GM23338 (cell line): ENCODE measurements at regions not wholly inside any gene's neighbourhood (a gene's known extent, or its start where the extent isn't known, plus 50 kb on each side); places are given as distances from the start of the nearest gene placed in this dataset.

Source experiments
- TF ChIP-seq, protein P1 (sequence below), 2 experiments: fragments of 200-600 bp in 1 of 2; sonication (generic) in 1 of 2; conservative IDR thresholded peaks; 2 replicates each; pipeline versions ENCODE4 v1.5.1 to v1.6.1; 2016 to 2017; ENCODE audit warnings: antibody characterized with exemption in 2 of 2, low read depth in 2 of 2, mild to moderate bottlenecking in 2 of 2, moderate library complexity in 1 of 2
- TF ChIP-seq, protein P2 (sequence below): IDR thresholded peaks from one replicate; pipeline ENCODE4 v1.6.1; 2018; ENCODE audit warnings: antibody characterized with exemption; ENCODE audit not compliant: unreplicated experiment

DNA sequence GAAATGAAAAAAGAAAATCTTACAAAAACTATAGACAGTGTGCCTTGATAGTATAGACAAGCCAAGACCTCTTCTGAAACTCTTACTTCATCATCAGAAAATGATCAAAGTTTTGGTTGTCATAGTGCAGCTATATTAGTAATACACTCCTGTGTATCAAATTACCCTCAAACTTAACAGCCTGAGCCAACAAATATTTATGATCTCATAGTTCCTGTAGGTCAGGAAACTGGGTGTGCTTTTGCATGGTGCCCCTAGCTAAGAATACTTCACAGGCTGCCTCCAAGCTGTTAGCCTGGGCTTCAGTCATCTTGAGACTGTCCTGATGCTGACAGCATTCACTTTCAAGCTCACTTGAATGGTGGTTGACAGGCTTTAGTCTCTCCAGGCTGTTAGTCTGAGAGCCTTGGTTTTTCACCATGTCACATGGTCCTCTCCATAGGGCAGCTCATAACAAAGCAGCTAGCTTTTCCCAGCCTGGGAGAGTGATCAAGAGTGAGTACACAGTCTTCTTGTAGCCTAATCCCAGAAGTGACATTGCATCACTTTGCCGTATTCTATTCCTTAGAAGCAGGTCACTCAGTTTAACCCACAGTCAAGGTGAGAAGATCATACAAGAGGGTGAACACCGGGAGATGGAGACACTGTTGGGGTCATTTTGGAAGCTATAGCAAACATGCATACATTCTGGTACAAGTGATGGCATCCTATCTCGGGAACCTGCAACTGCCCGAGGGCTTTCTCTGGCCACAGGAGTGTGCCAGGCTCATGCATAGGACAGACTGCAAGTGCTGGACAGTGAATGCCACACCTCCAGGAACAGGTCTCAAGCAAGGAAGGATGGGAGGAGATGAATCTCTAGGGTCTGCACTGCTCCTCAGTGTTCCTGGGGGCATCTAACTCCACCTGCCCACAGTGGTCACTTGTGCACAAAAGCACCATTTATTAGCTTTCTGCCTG, 173.4 kb upstream of the CADPS start:
- TF ChIP-seq, protein P1, sequence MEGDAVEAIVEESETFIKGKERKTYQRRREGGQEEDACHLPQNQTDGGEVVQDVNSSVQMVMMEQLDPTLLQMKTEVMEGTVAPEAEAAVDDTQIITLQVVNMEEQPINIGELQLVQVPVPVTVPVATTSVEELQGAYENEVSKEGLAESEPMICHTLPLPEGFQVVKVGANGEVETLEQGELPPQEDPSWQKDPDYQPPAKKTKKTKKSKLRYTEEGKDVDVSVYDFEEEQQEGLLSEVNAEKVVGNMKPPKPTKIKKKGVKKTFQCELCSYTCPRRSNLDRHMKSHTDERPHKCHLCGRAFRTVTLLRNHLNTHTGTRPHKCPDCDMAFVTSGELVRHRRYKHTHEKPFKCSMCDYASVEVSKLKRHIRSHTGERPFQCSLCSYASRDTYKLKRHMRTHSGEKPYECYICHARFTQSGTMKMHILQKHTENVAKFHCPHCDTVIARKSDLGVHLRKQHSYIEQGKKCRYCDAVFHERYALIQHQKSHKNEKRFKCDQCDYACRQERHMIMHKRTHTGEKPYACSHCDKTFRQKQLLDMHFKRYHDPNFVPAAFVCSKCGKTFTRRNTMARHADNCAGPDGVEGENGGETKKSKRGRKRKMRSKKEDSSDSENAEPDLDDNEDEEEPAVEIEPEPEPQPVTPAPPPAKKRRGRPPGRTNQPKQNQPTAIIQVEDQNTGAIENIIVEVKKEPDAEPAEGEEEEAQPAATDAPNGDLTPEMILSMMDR (conservative IDR thresholded peaks at IDR 0.05; ENCODE audit: low read depth in 2 of 2), result no peak
- TF ChIP-seq, protein P2, sequence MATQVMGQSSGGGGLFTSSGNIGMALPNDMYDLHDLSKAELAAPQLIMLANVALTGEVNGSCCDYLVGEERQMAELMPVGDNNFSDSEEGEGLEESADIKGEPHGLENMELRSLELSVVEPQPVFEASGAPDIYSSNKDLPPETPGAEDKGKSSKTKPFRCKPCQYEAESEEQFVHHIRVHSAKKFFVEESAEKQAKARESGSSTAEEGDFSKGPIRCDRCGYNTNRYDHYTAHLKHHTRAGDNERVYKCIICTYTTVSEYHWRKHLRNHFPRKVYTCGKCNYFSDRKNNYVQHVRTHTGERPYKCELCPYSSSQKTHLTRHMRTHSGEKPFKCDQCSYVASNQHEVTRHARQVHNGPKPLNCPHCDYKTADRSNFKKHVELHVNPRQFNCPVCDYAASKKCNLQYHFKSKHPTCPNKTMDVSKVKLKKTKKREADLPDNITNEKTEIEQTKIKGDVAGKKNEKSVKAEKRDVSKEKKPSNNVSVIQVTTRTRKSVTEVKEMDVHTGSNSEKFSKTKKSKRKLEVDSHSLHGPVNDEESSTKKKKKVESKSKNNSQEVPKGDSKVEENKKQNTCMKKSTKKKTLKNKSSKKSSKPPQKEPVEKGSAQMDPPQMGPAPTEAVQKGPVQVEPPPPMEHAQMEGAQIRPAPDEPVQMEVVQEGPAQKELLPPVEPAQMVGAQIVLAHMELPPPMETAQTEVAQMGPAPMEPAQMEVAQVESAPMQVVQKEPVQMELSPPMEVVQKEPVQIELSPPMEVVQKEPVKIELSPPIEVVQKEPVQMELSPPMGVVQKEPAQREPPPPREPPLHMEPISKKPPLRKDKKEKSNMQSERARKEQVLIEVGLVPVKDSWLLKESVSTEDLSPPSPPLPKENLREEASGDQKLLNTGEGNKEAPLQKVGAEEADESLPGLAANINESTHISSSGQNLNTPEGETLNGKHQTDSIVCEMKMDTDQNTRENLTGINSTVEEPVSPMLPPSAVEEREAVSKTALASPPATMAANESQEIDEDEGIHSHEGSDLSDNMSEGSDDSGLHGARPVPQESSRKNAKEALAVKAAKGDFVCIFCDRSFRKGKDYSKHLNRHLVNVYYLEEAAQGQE, result no peak
